Central memory CD8-positive, alpha-beta T cell (primary cell): ENCODE measurements at regions not wholly inside any gene's neighbourhood (a gene's known extent, or its start where the extent isn't known, plus 50 kb on each side); places are given as distances from the start of the nearest gene placed in this dataset.

Experiments used
- ATAC-seq: fragments of 150-1000 bp; cut with Tn5 transposase; replicated peaks from 2 replicates; pipeline ENCODE4 v1.10.0; 2022; ENCODE audit warnings: mild to moderate bottlenecking, moderate FRiP score, moderate number of reproducible peaks; ENCODE audit not compliant: poor library complexity, severe bottlenecking; ENCODE audit errors: extremely low read depth
- DNase-seq, 2 donors: peaks; one replicate each; pipeline ENCODE4 v3.0.0; 2021; ENCODE audit warnings: low spot score in 2 of 2
- H3K27ac Mint-ChIP-seq: one replicate; pipeline ENCODE4 v1.8.0; 2022; ENCODE audit warnings: low read depth, mild to moderate bottlenecking, moderate library complexity, mixed read lengths
- H3K27me3 Mint-ChIP-seq: one replicate; pipeline ENCODE4 v1.8.0; 2022; ENCODE audit warnings: mixed read lengths
- H3K36me3 Mint-ChIP-seq: one replicate; pipeline ENCODE4 v1.8.0; 2022; ENCODE audit warnings: mild to moderate bottlenecking, moderate library complexity, mixed read lengths; ENCODE audit not compliant: insufficient read depth
- H3K4me1 Mint-ChIP-seq: one replicate; pipeline ENCODE4 v1.8.0; 2022; ENCODE audit warnings: mixed read lengths
- H3K4me3 Mint-ChIP-seq: one replicate; pipeline ENCODE4 v1.8.0; 2022; ENCODE audit warnings: mild to moderate bottlenecking, moderate library complexity, mixed read lengths
- H3K9me3 Mint-ChIP-seq: one replicate; pipeline ENCODE4 v1.8.0; 2022; ENCODE audit warnings: mixed read lengths

DNA sequence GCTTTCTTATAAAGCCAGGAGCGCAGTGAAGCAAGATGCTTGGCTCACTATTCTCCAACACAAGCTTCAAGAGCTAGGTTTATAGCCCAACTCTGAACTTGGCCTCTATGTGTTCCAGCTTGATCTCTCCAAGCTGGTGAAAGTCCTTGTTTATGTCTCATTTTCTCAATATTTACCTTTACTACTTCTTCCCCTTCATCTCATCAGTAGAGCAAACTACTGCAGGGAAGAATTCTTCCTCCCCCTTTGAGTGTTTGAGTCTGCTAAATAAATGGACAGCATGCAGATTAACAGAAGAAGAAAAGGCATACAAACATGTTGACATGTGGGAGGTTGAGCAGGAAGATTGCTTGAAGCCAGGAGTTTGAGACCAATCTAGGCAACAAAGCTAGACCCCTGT is 460.7 kb downstream of the ZNF608 start:
- no peak for ATAC-seq
- H3K9me3 Mint-ChIP-seq, result peaks cover 21% of the 10 kb centered on the region

DNA sequence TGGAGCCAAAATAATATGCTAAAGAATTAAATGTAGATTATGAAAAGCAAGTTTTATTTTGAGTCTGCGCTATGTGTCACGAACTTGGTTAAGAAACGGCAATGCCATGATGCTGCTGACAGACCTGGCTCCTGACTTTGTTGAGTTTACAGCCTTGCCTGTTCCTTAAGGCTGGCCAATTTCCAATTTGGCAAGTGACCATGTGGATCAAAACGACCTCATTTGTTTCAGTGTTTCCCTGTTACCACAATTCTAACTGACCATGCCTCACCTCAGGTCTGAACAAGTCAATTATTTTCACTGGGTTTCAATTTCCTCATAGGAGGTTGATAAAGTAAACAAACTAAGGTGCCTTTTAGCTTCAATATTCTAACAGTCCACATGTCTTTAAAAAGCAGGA is 461.4 kb downstream of the ZNF608 start:
- ATAC-seq (no peak), DNase-seq (no peak)
- Mint-ChIP-seq H3K36me3 (no peaks in the 10 kb centered on the region), H3K27ac (no peak overlapping the region), H3K9me3 (peaks cover 21% of the 10 kb centered on the region), H3K4me1 (no peaks in the 10 kb centered on the region), H3K27me3 (no peaks in the 10 kb centered on the region), H3K4me3 (no peak overlapping the region)

More for the DNA sequence above, 460.7 kb downstream of the ZNF608 start:
- DNase-seq, result no peak
- H3K27me3 Mint-ChIP-seq, result no peaks in the 10 kb centered on the region
- no peak overlapping the region for H3K27ac Mint-ChIP-seq
- no peaks in the 10 kb centered on the region for H3K4me1 Mint-ChIP-seq
- no peak overlapping the region for H3K4me3 Mint-ChIP-seq
- H3K36me3 Mint-ChIP-seq, result no peaks in the 10 kb centered on the region

DNA sequence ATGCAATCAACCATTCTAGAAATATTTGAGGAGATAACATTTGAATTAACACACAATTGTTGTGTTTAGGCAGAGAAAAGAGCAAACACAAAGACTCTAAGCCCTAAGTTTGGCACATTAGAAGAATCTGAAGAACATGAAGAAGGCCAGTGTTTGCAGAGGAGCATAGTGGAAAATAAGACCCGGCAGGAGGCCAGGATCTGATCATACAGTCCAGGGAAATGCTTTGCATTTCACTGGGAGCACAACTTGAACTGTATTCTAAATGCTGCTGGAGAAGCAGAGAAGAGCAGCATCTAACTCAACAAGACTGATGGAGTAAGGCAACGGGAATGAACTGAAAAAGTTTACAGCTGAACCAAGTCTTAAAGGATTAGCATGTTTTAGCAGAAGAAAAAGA is 463.4 kb downstream of the ZNF608 start:
- peaks cover 14% of the 10 kb centered on the region for H3K9me3 Mint-ChIP-seq
- no peaks in the 10 kb centered on the region for H3K36me3 Mint-ChIP-seq
- no peak for ATAC-seq
- no peak overlapping the region for H3K4me3 Mint-ChIP-seq
- no peak for DNase-seq
- H3K27ac Mint-ChIP-seq, result no peak overlapping the region
- no peaks in the 10 kb centered on the region for H3K27me3 Mint-ChIP-seq
- H3K4me1 Mint-ChIP-seq, result no peaks in the 10 kb centered on the region

DNA sequence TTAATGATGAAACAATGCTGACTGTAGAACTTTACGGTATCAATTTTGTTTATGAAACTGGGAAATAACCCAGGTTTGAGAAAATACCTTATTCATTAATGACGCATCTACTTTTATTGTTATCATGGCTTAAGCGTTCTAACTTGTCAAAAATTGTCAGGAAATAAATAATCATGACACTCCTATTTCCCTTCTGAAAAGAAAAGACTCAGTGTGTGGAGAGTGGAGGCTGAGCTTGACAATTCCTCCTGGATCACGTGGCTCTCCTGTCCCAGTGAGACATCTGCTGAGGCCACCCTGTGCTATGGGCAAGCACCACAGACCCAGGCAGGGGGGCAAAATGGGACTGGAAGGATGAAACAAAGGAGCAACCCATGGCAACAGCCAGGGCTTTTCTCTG is 466.4 kb downstream of the ZNF608 start:
- ATAC-seq (no peak), DNase-seq (no peak)
- H3K27me3 Mint-ChIP-seq, result no peaks in the 10 kb centered on the region
- no peak overlapping the region for H3K4me3 Mint-ChIP-seq
- no peaks in the 10 kb centered on the region for H3K36me3 Mint-ChIP-seq
- peaks cover 14% of the 10 kb centered on the region for H3K9me3 Mint-ChIP-seq
- no peaks in the 10 kb centered on the region for H3K4me1 Mint-ChIP-seq
- no peak overlapping the region for H3K27ac Mint-ChIP-seq

DNA sequence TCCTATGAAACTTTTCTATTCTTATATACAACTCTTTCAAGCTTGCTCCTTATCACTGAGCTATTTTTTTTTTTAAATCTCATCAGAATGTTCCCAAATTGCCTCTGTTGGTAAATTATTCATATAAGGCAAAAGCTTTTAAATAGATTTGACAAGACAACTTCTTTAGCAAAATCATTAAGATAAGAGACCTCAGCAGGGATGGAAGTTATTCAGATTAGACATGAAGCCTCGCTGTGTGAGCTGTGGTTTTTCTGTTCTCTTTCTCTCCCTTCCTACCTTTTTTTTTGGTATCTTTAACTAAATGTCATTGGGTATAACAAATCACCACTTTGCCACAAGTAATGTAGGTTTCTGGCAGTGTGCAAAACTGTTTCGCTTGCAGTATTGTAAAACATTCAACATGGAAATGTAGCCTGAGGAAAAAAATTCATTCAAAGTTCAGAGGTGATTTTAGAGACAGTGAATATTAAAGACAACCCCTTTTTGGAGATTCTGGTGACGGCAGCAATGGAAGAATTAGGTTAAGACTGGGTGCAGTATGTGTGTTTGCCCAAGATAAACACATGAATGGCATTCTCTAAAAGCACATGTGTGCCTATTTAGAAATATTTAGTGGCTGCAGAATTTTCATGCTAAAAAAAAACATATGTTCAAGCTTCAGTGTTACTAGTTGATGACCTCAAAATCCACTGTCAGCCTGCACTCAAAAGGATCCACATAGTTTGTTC is 467.1 kb downstream of the ZNF608 start:
- H3K27me3 Mint-ChIP-seq, result no peaks in the 10 kb centered on the region
- DNase-seq (no peak), ATAC-seq (no peak)
- no peaks in the 10 kb centered on the region for H3K36me3 Mint-ChIP-seq
- H3K9me3 Mint-ChIP-seq, result peaks cover 19% of the 10 kb centered on the region
- no peak overlapping the region for H3K4me3 Mint-ChIP-seq
- H3K4me1 Mint-ChIP-seq, result no peaks in the 10 kb centered on the region
- H3K27ac Mint-ChIP-seq, result no peak overlapping the region

DNA sequence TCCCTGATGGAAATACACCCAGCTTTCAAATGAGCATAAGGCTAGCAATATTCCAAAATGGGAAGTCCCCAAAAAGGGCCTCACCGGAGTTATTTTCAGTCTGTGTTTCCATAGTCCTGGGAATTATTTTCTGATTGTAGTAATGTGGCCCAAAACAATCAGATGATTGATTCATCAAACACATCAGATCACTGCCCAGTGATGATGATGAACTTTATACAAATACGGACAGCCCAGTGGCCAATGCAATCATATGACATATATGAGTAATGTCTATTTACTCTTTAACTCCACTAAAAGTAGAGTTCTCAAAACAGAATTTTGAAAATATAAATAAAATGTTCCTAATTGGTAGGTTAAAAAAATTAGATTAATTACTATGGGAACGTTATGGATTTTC is 467.8 kb downstream of the ZNF608 start:
- no peak overlapping the region for H3K4me3 Mint-ChIP-seq
- H3K36me3 Mint-ChIP-seq, result no peaks in the 10 kb centered on the region
- DNase-seq, result no peak
- no peaks in the 10 kb centered on the region for H3K27me3 Mint-ChIP-seq
- ATAC-seq, result no peak
- H3K9me3 Mint-ChIP-seq, result peaks cover 24% of the 10 kb centered on the region
- H3K27ac Mint-ChIP-seq, result no peak overlapping the region
- no peaks in the 10 kb centered on the region for H3K4me1 Mint-ChIP-seq

DNA sequence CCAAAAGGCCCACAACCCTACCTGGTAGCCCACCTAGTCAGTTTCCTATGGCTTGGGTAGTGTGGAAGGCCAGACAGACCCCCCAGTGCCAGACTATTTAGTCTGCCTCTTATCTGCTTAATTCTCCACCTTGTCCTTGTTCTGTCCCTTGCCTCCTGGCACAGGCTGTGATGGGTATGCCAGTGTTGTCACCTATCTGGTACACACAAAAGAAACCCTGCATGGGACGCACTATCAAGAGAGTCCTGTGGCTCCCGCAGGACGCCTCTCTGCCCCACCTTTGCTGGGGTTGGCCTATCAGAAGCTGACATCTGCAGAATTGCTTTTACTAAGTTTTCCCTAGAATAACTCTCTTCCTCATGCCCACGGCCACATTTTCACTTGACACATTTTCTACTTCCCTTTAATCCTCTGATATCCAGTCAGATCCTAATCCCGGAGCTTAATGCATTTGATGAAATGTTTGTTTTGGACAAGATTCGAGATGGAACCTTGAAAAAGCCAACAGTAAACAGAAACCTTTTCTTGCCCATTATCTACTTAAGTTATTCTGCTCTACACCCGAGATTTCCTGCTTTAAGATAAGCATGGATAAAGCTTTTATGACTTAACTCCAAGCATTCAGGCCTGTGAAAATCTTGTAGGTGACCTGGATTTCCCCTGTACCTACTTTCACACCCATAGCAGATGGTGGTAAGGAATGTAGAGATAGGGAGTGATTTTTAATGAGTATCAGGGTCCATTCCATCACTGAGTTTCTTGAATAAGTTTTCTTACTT is 468.5 kb downstream of the ZNF608 start:
- Mint-ChIP-seq H3K27ac (no peak overlapping the region), H3K4me3 (no peak overlapping the region), H3K27me3 (no peaks in the 10 kb centered on the region), H3K4me1 (no peaks in the 10 kb centered on the region), H3K9me3 (peaks cover 21% of the 10 kb centered on the region), H3K36me3 (no peaks in the 10 kb centered on the region)
- ATAC-seq (no peak), DNase-seq (no peak)

DNA sequence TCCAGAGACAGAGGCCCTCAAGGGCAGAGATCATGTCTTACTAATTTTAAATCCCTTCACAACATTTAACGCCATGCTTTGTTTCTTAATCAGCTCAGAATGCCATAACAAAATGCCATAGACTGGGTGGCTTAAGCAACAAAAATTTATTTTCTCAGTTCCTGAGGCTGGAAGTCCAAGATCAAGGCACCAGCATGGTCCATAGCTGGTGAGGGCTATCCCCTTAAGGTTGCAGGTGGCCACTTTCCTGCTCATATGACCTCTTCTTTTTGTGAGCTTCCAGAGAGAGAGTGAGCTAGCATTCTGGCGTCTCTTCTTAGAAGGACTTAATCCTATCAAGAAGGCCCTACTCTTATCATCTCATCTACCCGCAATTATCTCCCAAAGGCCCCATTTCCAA is 470.3 kb downstream of the ZNF608 start:
- H3K4me3 Mint-ChIP-seq, result no peak overlapping the region
- no peak for DNase-seq
- no peaks in the 10 kb centered on the region for H3K36me3 Mint-ChIP-seq
- peaks cover 12% of the 10 kb centered on the region for H3K9me3 Mint-ChIP-seq
- no peaks in the 10 kb centered on the region for H3K27me3 Mint-ChIP-seq
- no peak overlapping the region for H3K27ac Mint-ChIP-seq
- no peaks in the 10 kb centered on the region for H3K4me1 Mint-ChIP-seq
- no peak for ATAC-seq

DNA sequence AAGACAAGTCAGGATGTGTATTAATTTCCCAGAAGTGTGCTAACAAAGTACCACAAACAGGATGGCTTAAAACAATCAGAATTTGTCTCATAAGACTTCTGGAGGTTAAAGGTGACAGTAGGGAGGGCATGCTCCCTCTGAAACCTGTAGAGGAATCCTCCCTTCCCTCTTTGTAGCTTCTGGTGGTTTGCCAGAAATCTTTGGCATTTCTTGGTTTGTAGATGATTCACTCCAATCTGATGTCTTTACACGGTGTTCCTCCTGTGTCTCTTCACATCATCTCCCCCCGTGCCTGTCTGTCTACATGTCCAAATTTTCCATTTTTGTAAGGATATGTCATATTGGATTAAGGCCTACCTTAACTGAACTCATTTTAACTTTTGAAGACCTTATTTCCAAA is 471.5 kb downstream of the ZNF608 start:
- Mint-ChIP-seq H3K27me3 (no peaks in the 10 kb centered on the region), H3K9me3 (peaks cover 10% of the 10 kb centered on the region), H3K4me3 (no peak overlapping the region), H3K36me3 (no peaks in the 10 kb centered on the region), H3K27ac (no peak overlapping the region), H3K4me1 (no peaks in the 10 kb centered on the region)
- DNase-seq (no peak), ATAC-seq (no peak)

DNA sequence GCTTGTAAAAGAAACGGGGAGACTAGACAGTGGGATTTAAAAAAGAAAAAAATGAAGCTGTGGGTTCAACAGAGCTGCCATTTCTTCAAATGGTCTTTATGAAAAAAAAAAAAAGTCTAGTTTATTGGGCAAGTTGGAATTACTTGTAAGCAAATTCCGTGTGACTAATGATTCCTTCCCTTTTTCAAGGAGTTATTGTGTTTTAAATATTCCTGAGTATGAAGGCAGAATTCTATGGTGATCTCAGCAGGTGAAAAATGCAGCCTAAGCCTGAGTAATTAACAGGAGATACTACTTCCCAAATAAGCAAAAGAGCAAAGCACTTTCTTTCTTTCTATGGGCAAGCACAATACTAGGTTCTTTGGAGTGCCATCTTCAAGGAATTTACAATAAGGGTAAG is 481.9 kb downstream of the ZNF608 start:
- DNase-seq (no peak), ATAC-seq (no peak)
- H3K27me3 Mint-ChIP-seq, result no peaks in the 10 kb centered on the region
- H3K4me3 Mint-ChIP-seq, result no peak overlapping the region
- H3K27ac Mint-ChIP-seq, result no peak overlapping the region
- no peaks in the 10 kb centered on the region for H3K36me3 Mint-ChIP-seq
- H3K4me1 Mint-ChIP-seq, result no peaks in the 10 kb centered on the region
- H3K9me3 Mint-ChIP-seq, result peaks cover 7% of the 10 kb centered on the region

DNA sequence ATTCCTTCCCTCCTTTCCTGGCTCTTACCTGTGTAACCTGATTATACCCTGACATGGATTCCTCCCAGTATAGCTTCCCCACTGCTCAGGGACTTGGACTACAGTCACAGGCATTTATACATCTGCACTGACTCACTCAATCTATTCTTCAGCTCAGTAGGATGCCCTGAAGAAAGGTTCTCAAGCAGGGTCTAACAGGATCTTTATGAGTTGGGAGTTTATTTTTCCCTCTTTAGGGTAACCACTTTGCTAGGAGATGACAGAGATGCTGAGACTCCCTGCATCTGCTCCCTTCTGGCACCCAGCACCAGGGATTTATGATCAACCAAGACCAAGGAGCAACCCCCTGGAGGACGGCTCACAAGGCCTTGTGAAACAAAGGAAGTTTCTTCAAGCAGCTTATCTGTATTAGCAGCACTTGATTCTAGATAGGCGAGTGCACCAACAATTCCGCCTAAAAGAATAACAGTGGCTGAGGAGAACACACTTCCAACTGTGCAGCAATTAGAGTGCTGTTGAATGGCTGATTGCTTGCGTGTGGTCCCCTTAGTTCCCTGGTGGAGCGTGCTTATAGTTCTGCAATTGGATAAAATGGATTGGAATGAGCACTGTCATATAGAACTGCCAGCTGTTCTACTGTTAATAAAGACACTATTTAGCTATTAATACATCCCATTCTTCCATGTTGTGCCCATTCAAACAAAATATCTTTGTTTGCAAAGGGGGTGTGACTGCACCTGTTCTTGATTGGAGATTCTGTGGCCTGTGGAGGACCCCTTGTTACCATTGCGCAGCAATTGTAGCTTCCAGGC is 482.6 kb downstream of the ZNF608 start:
- H3K27ac Mint-ChIP-seq, result no peak overlapping the region
- DNase-seq (no peak), ATAC-seq (no peak)
- no peaks in the 10 kb centered on the region for H3K4me1 Mint-ChIP-seq
- H3K36me3 Mint-ChIP-seq, result no peaks in the 10 kb centered on the region
- H3K4me3 Mint-ChIP-seq, result no peak overlapping the region
- H3K9me3 Mint-ChIP-seq, result peaks cover 12% of the 10 kb centered on the region
- H3K27me3 Mint-ChIP-seq, result no peaks in the 10 kb centered on the region

DNA sequence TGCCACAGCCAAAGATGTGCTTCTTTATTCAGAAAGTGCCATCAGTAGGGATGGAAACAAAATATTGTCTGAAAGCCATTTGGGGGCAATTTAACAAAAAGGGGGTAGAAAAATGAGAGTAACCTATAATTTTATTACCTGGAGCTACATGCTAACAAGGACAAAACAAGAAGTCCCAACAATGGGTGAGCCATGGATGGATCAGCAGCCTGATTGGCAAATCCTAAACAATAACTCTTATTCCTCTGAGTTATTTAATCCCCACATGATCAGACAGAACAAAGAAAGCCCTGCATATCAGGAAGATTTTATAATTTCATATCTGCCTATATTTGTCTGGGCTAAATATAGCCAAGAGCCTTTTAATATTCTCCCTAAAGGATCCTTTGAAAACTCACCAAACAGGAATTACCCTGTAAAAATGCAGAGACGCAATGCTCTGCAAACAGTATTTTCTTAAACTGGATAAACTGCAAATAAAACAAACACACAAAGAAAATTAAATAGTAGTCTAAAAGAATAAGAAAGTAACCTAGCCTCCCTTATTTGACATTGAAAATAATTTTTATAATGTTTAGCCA is 483.4 kb downstream of the ZNF608 start:
- DNase-seq (no peak), ATAC-seq (no peak)
- H3K36me3 Mint-ChIP-seq, result no peaks in the 10 kb centered on the region
- H3K4me3 Mint-ChIP-seq, result no peak overlapping the region
- peaks cover 19% of the 10 kb centered on the region for H3K9me3 Mint-ChIP-seq
- no peaks in the 10 kb centered on the region for H3K27me3 Mint-ChIP-seq
- H3K27ac Mint-ChIP-seq, result no peak overlapping the region
- H3K4me1 Mint-ChIP-seq, result no peaks in the 10 kb centered on the region
